NCI-H146 (cell line): ENCODE measurements at regions not wholly inside any gene's neighbourhood (a gene's known extent, or its start where the extent isn't known, plus 50 kb on each side); places are given as distances from the start of the nearest gene placed in this dataset.
A peak's percentile ranks its signal among the peaks of the same experiment; 100 is the strongest.

ENCODE experiments used
- DNase-seq: peaks from one replicate; lab custom pipeline; 2025; lab: John Stamatoyannopoulos, UW

DNA sequence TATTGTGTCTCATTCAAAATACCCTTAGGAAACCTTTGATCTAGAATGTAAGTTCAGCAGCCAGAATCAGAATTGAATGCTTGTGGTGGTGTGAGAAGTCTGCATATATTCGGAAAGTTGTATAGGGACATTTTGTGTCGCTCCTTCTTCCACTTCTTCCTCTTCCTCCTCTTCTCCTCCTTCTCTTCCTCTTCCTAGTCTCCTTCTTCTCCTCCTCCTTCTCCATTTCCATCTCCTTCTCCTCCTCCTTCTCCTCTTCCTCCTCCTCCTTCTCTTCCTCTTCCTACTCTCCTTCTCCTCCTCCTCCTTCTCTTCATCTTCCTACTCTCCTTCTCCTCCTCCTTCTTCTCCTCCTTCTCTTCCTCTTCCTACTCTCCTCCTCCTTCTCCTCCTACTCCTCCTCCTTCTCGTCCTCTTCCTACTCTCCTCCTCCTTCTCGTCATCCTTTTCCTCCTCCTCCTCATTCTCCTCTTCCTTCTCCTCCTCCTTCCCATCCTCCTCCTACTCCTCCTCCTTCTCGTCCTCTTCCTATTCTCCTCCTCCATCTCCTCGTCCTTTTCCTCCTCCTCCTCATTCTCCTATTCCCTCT lies 749.3 kb upstream of the GOLIM4 start:
- DNase-seq, result no peak

DNA sequence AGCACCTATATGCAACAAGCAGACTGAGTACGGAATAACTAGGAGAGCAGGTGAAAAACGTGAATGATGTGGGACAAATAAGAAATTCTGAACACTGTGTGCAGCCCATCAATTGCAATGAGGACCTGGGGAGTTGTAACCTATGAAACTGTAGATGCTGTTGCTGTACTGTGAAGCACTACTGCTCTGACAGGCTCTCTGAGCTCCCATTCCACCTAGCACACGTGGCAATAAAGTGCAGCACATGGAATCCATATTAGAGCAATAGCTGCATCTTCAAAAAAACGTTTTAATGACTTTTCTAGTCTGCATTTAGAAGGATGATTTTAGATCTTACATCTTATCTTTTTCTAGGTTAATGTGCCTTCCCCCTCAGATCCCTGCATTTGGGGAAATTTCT lies 748.7 kb upstream of the GOLIM4 start:
- no peak for DNase-seq

DNA sequence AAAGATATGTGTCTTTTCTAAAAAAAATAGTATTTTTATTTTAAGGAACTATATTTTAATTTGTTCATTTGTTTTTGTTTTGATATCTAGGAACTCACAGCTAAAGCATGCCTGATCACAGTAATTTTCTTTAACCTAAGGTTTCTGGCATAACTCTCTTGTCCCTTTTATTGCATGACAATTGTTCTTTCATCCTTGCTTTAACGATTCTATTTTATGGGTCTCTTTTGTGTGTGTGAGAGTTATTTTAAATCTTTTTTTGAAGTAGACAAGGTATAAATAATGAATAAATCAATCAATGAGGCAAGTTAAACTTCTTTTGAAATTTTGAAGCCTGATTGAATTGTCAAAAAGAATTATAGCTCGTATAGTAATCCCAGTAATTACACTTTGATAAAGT lies 747.8 kb upstream of the GOLIM4 start:
- no peak for DNase-seq

DNA sequence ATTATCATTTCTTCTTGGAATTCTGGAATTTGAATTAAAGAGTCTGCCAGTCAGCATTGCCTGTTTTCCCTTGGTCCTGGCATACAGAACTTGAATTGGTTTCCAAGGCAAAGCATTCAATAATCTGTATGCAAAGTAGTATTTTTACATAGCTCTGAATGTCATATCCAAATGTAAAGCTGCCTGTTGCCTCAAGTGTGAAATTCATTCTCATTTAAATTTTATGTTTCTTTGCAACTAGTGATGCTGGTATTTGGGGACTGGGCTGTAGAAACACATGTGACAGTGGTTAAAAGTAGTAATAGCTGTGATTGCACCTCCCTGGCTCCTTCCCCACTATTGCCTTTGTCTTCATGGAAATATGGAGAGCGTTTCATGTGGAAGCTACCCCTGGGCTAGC lies 743.9 kb upstream of the GOLIM4 start:
- no peak for DNase-seq

DNA sequence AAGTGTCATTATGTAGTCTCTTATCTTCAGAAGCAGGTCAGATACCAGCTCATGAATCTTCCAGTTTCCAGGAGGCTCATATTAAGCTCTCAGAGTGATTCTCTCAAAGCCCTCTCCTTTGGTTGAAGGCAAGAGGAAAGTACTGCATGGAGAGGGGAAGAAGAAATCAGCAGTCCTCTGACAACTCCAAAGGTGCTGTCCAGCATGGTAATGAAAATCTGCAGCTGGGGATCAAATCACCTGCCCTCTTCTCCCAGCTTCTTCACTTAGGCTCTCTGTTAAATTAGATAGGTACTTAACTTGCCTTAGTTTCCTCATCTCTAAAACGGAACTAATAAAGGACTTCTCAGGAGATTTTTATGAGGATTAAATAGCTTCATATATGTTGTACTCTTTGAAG lies 738.8 kb upstream of the GOLIM4 start:
- no peak for DNase-seq

DNA sequence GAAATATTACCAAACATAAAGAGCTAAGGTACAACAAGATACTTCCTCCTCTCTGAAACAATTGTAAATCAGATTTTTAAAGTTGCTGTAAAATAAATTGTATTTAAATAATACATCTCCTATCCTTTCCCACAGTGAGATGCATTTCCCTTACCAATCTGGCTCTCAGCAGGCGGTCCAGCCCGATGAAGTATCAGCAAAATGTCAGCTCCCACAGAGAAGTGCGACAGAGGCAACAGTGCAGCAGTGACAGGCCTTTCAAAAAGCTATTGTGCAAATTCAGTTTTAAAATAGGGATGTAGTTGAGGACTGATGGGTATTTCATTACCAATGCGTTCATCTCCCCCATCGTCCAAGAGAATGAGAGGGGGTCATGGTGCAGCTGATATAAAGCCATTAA lies 733.2 kb upstream of the GOLIM4 start:
- peak; percentile 65 for DNase-seq

DNA sequence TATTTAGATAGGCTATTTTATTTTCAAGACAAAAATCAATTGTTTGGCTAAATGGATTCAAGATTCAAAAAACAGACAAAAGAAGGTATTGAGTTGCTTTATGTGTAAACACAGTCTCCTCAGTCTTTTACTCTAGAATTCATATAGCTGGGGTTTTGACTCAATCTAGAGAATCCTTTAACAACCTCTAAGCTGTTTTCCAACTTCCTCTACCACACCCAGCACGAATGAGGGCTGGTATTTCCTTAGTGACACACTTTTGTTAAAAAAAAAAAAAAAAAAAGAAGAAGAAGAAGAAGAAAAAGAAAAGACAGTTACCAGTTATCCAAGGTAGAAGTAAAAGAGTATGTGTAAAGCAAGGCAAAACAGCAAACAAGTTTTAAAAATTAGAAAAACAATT lies 732.8 kb upstream of the GOLIM4 start:
- DNase-seq, result peak; percentile 13

DNA sequence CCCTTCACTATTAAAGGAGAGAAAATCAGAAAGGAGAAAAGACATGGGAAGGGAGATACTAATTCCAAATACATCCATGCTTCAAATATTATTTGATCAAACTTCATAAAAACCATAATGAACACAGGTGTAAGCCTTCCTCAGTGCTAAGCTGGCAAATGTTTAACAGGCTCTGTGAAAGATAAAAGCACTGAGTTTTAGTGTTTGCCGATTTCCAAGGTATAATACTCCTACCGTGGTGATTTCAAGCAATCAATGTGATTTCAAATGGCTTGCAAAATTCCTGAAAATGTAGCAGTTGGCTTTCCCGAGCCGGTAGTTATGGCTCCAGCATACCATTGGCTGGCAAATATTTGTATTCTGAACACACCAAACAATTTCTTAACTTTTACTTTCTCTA lies 732.3 kb upstream of the GOLIM4 start:
- peak; percentile 14 for DNase-seq

DNA sequence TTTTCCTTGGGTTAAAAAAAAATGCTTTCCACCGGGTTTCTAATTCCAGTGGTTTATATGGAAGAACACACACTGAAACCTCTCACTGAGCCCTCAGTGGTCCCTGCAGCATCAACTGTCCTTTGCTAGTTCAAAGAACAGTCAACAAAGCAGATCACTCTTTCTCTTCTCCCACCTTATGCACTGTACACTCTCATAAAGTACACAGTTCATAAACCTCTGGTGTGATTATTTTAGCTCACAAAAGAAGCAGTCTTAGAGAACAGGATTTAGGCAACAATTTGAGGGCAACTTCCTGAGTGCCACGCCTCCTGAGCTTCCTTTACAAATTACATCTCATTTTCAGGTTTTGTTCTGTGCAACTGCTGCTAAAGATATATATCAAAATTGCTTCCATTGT lies 728.4 kb upstream of the GOLIM4 start:
- DNase-seq, result no peak

DNA sequence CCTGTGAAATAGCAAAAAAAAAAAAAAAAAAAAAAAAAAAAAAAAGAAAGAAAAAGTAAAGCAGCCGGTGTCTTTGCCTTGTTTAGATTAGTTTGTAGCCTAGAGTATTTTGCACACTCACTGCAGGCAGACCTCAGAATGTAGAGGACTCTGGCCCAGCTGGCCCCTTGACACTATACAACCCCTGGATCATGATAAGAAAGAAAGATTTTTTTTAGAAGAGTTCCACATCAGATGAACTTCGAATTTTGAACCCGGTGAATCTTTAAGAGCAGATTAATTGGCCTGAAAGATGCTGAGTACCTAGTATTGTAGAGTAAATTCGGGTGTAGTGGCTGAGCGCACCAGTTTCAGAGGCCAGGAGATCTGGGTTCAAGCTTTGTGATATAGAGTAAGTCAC lies 727.7 kb upstream of the GOLIM4 start:
- DNase-seq, result no peak

DNA sequence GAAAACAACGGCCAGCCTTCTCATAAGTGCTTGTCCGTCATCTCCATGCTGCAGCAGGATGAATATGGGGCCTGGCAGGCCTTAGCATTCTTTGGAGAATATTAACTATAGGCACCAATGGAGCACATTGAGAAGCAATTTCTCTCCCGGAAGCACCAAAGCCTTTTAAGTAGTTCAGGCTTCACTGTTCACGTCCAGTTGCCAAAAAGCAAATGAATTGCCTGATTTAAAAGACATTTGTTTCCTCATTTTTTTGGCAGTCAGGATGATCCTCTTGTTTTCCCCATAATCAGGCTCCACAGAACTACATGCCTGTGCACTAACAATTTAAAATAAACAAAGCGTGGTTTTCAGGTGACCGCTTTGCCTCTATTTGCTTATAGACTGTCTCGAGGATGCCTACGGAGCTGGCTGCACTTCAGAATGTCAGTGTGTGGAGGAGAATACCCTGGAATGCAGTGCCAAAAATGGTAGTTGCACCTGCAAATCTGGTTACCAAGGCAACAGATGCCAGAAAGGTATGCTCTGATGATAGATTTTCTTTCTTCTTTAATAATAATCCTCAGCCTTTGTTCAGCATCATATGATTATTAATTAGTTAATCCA lies 725.2 kb upstream of the GOLIM4 start:
- DNase-seq, result peak; percentile 32

DNA sequence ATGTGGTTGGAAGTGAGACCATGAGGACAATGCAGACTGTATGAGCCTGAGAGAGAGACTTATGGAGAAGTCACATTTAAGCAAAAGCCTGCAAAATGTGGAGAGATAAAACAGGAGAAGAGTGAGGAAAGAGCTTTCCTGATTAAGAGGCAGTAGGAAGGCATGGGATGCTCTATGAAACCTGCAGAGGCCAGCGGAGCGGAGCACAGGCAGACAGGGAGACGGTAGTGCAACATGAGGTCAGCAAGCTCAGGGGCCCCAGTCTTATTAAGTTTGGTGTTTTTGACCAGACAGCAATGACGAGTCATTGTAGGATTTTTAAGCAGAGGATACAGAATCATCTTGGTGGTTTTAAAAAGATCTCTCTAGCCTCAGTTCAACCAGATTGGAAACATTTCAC lies 721.5 kb upstream of the GOLIM4 start:
- no peak for DNase-seq

DNA sequence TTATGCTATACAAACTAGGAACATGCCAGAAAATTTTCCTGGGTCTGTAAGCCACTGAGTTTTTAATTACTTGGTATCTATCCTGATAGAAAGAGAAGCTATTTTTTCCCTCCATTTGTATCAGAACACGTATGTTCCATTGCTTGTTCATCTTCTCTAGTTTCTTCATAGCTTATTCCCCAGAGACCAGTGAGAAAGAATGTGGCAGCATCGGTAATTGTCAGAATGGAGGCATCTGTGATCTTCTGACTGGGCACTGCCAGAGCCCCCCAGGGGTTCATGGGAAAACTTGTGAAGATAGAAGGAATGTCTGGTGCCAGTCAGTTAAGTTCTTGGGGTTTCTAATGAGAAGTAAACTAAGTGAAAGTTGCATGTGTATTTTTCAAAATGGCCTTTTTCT lies 720.2 kb upstream of the GOLIM4 start:
- DNase-seq, result no peak

DNA sequence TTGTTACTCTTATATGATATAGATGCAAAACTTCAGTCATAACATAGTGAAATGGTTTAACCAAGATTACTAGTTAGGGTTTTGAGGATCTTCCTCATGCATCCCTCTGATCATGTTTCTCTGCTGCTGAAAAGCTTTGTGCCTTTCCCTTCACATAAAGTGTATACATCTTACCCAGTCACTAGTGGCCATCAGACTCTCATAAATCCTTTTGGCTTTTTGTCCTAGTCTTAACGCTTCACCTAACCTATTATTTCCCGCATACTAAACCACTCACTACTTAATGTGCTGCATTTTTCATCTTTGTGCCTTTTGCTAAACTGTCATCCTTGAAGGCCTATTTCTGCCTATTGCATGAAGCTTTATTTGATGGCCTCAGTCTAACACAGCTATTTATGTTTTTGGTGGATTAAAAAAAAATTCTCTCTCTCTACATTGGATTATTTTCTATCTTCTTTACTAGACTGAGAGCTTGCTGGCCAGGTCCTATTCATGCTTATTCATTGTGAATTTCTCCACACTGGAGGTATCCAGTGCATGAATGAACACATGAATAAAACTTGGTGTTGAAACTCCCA lies 717.6 kb upstream of the GOLIM4 start:
- peak; percentile 59 for DNase-seq

DNA sequence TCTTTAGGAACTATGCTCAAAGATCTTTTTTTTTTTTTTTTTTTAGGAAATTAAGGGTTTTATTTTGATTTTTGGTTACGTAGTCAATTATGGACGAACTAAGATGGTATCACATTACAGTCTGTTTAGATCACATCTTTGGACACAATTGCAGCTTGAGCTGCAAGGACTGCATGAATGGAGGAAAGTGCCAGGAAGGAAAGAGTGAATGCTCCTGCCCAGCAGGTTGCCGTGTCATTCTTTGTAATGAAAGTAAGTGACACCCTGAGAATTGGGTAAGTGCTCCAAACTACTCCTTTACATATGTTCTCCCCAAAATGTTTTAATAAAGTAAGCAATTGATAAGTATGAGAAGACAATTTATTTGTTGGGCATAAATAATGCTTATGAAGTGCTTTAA lies 716.5 kb upstream of the GOLIM4 start:
- peak; percentile 90 for DNase-seq

DNA sequence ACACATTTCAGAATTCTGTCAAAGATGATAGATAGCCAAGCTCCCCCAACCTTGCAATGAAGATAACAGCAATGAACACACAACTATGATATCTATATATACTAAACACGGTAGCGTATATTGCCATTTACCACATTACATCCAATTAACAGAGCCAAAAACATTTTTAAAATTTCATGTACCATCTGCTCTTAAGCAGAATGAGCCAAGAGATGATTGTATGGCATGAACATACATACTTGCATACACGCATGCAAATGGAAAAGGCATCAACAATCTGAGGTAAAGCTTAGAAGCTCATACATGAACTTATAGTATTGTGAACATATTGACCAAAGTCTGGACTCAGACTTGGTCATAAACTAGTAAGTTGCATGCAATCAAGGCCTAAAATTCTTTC lies 712.9 kb upstream of the GOLIM4 start:
- DNase-seq, result no peak

DNA sequence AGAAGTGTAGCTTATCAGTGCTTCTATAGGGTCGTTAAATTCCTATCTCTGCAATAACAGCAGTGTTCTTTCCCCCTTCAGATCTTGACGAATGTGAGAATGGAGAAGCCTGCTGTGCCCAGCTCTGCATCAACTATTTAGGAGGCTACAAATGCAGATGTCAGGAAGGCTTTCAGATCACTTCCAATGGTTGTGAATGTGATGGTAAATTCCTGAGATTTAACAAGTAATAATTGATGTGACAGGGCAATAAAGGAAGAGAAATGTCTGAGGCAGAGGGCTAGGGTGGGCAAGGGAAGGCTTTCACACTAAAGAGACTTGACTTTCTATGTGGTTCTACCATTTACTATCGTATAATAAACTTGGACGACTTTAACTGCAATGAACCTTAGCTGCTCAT lies 711.7 kb upstream of the GOLIM4 start:
- DNase-seq, result peak; percentile 26

DNA sequence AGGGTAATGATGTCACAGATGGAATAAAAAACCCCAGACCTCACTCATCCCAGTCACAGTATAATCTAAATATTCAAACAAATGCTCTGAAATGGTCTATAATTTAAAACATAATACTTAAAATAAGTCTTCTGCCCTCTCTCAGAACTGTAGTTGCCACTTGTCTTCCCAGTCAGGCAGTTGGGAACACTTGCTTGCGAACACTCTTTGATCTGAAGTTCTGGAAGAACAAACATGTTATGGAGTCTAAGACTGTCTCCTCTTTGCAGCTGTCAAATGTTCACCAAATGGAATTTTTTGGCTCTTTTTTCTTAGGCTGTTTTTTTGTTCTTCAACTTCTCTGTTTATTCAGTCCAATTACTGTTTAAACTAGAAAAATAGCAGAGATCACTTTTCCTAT lies 711.1 kb upstream of the GOLIM4 start:
- DNase-seq, result no peak

DNA sequence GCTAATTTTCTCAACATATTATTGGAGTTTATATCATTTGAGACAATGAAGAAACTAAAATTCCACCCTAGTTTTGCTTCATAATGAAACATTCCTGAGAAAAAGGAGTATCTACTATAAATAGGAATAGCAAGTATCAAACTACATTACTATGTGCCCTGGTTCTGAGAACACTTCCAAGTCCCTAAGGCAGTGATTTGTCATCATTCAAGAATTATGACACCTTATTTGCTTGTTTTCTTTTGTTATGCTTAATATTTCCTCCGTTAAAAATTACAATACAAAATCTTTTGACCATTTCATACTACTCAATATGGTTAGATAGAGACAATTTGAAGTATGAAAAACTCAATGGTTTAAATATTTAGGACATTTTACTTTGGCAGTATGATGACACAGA lies 707.8 kb upstream of the GOLIM4 start:
- no peak for DNase-seq

DNA sequence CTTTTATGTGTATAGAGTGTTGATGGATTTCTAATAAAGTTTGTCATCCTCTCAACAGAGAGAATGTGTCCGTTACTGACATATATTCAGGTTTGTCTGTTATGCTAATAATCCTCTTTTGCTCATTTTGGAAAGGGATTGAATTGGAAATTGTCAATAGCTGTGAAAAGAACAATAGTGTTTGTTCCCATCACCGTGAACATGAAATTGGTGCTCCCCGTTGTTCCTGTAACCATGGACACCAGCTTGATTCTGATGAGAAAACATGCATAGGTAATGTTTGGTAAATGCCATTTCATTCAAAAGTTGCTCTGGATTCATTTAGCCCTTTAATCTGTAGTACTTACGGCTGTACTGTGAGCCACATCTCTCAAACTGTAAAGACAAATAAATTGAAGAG lies 707.0 kb upstream of the GOLIM4 start:
- peak; percentile 61 for DNase-seq

DNA sequence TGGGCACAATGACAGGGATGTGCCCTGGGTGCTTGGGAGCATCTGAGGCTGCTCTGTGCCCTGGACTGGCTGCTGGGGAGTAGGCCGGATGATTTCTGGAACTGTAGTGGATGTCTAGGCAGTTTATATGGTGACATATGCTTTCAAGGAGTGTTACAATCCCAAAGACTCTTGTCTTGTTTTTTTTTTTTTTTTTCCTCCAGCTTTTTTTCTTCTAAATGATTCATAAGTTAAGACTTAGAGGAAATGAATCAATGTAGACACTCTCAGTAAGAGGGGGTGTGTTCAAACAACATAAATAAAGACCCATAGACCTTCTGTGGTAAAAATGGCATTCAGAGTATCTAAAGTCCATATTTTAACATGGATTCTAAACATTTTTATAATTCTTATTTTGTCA lies 706.1 kb upstream of the GOLIM4 start:
- DNase-seq, result no peak

DNA sequence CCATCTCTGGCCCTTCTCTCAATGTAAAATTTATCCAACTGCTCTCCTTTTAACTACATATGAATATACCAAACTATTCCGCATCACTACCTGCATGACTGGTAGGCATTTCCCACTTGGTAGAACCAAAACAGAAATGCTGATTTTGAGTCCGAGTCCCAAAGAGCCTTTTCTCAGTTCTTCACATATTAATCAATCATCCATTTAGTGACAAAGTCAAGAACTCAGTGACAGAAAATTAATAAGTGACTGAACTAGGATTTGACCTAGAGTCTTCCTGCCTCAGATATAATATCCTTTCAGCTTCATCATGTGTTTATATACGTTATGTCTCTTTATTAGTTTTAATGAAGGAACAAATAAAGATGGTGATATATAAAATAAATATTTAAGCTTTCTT lies 700.6 kb upstream of the GOLIM4 start:
- DNase-seq, result no peak

DNA sequence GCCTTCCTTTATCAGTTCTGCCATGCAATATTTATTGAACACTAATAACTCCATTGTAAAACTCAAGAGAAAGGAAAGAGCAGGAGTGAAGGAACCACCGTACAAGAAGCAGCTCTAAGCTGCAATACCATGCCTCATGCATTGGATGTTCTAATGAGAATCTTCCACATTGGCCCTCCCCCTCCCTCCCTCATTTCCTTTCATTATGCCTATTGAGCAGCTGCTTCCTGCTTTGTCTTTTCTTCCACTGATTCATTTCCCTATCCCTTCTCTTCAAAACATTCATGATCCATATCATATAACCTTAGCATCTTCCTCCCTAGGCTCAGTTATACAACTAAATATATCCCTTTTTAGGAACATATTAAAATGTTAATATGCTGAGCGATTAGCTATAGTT lies 698.7 kb upstream of the GOLIM4 start:
- peak; percentile 83 for DNase-seq

DNA sequence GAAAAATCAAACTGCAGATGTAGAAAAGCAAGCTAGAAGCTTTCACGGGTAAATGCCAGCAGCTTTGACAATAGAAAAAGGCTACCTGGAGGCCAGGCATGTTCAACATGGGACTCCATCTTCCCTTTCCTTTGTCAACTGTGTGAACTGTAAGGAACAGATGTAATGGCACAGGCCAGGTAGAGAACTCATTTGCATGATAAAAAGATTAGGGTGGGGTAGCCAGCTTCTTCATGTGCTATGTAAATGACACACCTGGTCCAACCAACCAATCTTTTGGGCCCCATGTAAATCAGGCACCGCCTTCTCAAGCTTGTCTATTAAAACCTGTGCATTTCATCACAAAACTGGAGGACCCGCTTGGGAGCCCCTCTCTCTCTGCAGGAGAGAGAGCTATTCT lies 686.5 kb upstream of the GOLIM4 start:
- peak; percentile 14 for DNase-seq
